Pancreas (tissue), 10 donors: ENCODE measurements at regions not wholly inside any gene's neighbourhood (a gene's known extent, or its start where the extent isn't known, plus 50 kb on each side); places are given as distances from the start of the nearest gene placed in this dataset.

ENCODE experiments used
- ATAC-seq, 4 donors: fragments of 200-7000 bp; cut with Tn5 transposase; one replicate each; pipeline versions ENCODE4 v1.8.0 to v1.9.1; 2020; ENCODE audit warnings: mild to moderate bottlenecking in 4 of 4, moderate library complexity in 4 of 4
- DNase-seq, 6 donors: peaks; one replicate each; pipeline ENCODE4 v3.0.0-alpha.2; 2020
- FAIRE-seq: peaks from 2 replicates; lab custom pipeline; 2012; peaks lifted over from hg19 to GRCh38; lab: Jason Lieb, UNC
- H3K27ac ChIP-seq, 4 donors: fragments of 200-600 bp; sonication (generic); 1 replicate in 3 of 4; 2 replicates in 1 of 4; pipeline versions ENCODE4 v1.5.0 to v1.8.0; 2020
- H3K27me3 ChIP-seq, 4 donors: fragments of 200-600 bp; one replicate each; pipeline ENCODE4 v1.8.0; 2021
- H3K36me3 ChIP-seq, 3 donors: fragments of 200-600 bp; sonication (generic) in 1 of 3; one replicate each; pipeline versions ENCODE4 v1.5.0 to v1.8.0; 2020 to 2021
- H3K4me1 ChIP-seq, 3 donors: fragments of 200-600 bp; one replicate each; pipeline ENCODE4 v1.8.0; 2021
- H3K4me3 ChIP-seq, 4 donors: fragments of 200-600 bp; sonication (generic) in 2 of 4; one replicate each; pipeline versions ENCODE4 v1.5.0 to v1.8.0; 2020 to 2021
- H3K9me3 ChIP-seq, 4 donors: fragments of 200-600 bp; one replicate each; pipeline ENCODE4 v1.8.0; 2021
- WGBS, 2 donors: extraction: QIAGEN DNeasy Blood & Tissue Kit; methylation state at CpG; one replicate each; pipeline ENCODE4 v1.1.7; 2013; 5-methylcytosine and 5-hydroxymethylcytosine counted together
- intact Hi-C, 3 donors: fragments of 100-400 bp; cut with DNase I; formaldehyde crosslinking; loops; one replicate each; pipeline versions ENCODE4 v1.11.1 to v1.14.2; 2022
- TF ChIP-seq, protein P1 (sequence below), 4 donors: fragments of 200-600 bp; sonication (generic) in 3 of 4; IDR thresholded peaks; one replicate each; pipeline versions ENCODE4 v1.5.0 to v1.8.0; 2021; ENCODE audit warnings: antibody characterized with exemption in 4 of 4
- donor health status: healthy with polysubstance abuse.
- donor health status: DM: no; HTN: no; CAD: no; lungs with moderate emphysema.
- donor health status: DM: no; HTN: no; CAD: no.
- donor health status: control.
- donor health status: control.
- donor health status: Bipolar disorder and iron deficiency.
- donor health status: DM: yes; HTN: yes; CAD: no.
- donor health status: DM: no; HTN: no; CAD: no.
- donor health status: DM: no; HTN: no; CAD: no.
- donor health status: DM: yes; HTN: yes; CAD: no.

DNA sequence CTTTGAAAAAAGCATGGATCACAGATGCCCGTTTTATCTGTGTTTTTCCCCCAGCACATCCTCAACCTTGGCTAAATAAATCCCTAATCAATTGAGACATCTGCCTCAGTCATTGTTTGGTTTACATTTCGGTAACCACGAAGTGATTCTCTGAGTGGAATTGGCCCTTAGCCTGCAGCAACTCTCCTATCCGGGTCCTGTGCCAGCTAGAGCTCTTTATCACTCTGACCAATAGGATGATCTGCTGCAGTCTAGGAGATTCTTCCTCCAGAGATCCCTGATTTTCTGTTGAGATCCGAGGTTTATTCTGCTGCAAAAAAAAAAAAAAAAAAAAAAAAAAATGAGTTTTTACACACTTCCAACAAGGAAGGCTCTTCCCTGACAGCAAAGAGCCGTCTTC, 137.3 kb downstream of the KCNA4 start:
- 34 to 52% methylated on average over 6 of the region's 6 CpGs for WGBS, 2 donors
- TF ChIP-seq, protein P1, sequence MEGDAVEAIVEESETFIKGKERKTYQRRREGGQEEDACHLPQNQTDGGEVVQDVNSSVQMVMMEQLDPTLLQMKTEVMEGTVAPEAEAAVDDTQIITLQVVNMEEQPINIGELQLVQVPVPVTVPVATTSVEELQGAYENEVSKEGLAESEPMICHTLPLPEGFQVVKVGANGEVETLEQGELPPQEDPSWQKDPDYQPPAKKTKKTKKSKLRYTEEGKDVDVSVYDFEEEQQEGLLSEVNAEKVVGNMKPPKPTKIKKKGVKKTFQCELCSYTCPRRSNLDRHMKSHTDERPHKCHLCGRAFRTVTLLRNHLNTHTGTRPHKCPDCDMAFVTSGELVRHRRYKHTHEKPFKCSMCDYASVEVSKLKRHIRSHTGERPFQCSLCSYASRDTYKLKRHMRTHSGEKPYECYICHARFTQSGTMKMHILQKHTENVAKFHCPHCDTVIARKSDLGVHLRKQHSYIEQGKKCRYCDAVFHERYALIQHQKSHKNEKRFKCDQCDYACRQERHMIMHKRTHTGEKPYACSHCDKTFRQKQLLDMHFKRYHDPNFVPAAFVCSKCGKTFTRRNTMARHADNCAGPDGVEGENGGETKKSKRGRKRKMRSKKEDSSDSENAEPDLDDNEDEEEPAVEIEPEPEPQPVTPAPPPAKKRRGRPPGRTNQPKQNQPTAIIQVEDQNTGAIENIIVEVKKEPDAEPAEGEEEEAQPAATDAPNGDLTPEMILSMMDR (IDR thresholded peaks at IDR 0.05): no peak
- H3K27ac ChIP-seq: no peak overlapping the region
- no peak overlapping the region for H3K4me3 ChIP-seq
- intact Hi-C loops: no loop called here
- no peaks in the 10 kb centered on the region for H3K36me3 ChIP-seq
- no peak for DNase-seq
- no peak for ATAC-seq
- no peak for FAIRE-seq
- H3K27me3 ChIP-seq: no peaks in the 10 kb centered on the region
- H3K4me1 ChIP-seq: no peaks in the 10 kb centered on the region
- H3K9me3 ChIP-seq: no peaks in the 10 kb centered on the region

DNA sequence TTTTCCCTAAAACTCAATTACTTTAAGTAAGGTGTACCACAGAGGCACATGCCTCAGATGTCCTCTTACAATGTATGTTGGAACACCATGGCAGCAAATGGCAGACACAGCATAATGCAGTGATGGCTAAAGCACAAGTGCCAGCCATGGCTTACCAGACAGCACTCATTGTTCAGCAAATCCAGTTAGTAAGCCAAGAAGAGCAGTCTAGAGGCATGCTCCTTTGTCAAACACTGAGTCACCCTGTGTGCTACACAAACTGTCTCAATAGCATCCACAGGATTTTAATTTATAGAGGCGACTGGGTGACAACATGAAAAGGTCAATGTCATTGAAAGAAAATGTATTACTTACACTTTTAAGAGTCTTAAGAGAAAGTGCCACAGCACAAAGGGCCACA, 140.6 kb downstream of the KCNA4 start:
- Histone ChIP-seq H3K4me3 (no peak overlapping the region), H3K9me3 (no peaks in the 10 kb centered on the region), H3K4me1 (no peaks in the 10 kb centered on the region), H3K27ac (no peak overlapping the region), H3K36me3 (no peaks in the 10 kb centered on the region), H3K27me3 (no peaks in the 10 kb centered on the region)
- DNase-seq (no peak), ATAC-seq (no peak), FAIRE-seq (no peak)
- WGBS, 2 donors: 27 to 51% methylated on average over 1 of the region's 1 CpG
- intact Hi-C loops: no loop called here
- TF ChIP-seq, protein P1 (IDR thresholded peaks at IDR 0.05): no peak

DNA sequence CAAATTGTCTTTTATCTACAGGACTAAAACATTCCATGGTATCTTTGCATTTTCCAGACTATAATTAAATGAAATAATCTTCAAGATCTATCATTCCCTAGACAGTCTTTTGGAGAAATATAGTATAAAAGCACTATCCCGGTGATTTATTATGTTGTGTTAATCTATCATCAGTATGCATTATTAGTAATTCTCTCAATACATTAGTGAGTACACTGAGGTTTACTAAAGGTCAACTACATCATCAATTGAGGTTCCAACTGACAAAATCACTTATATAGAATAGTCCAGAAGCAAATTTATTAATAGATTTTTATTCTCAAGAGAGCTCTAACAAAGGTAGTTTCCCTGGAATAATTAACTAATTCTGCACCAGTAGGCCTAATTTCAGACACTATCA, 169.6 kb downstream of the KCNA4 start:
- TF ChIP-seq, protein P1 (IDR thresholded peaks at IDR 0.05): no peak
- 79 to 84% methylated on average over 1 of the region's 1 CpG for WGBS, 2 donors
- Histone ChIP-seq H3K36me3 (no peaks in the 10 kb centered on the region), H3K9me3 (no peaks in the 10 kb centered on the region), H3K4me1 (no peaks in the 10 kb centered on the region), H3K27ac (no peak overlapping the region), H3K27me3 (no peaks in the 10 kb centered on the region), H3K4me3 (no peak overlapping the region)
- FAIRE-seq (no peak), DNase-seq (no peak), ATAC-seq (no peak)
- intact Hi-C loops: no loop called here

DNA sequence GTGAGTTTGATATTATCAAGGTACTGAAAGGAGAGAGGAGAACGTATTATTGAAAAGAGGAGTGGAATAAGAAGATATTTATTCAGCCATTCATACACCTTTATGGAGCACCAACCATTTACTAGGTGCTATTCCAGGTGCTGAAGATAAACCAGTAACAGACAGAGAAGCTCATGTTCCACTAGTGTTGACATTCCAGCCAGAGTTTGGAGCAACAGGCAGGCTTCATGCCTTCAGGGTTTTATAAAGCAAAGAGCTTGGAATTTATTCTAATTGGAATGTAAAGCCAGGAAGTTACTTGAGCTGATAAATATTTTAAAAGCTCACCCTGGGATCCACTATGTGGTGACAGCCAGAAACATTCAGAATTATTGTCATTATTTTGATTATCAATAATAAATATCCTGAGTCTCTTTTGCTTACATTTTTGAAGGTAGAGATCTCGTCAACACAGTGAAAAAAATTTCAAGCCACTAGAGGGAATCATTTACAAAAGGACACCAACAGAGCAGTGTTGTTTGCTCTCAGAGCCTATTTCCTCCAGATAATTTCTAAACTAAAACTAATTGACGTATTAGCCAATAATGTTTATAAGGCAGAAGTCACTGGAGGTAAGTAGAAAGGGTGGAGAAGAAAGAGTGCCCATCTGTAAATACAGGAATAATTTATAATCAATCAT, 172.0 kb downstream of the KCNA4 start:
- H3K4me3 ChIP-seq: no peak overlapping the region
- no peak for FAIRE-seq
- 20 to 36% methylated on average over 3 of the region's 3 CpGs for WGBS, 2 donors
- H3K27ac ChIP-seq: no peak overlapping the region
- TF ChIP-seq, protein P1 (IDR thresholded peaks at IDR 0.05): no peak
- no peak for ATAC-seq
- no peaks in the 10 kb centered on the region for H3K9me3 ChIP-seq
- H3K4me1 ChIP-seq: no peaks in the 10 kb centered on the region
- H3K36me3 ChIP-seq: no peaks in the 10 kb centered on the region
- intact Hi-C loops: no loop called here
- no peaks in the 10 kb centered on the region for H3K27me3 ChIP-seq
- DNase-seq: no peak

DNA sequence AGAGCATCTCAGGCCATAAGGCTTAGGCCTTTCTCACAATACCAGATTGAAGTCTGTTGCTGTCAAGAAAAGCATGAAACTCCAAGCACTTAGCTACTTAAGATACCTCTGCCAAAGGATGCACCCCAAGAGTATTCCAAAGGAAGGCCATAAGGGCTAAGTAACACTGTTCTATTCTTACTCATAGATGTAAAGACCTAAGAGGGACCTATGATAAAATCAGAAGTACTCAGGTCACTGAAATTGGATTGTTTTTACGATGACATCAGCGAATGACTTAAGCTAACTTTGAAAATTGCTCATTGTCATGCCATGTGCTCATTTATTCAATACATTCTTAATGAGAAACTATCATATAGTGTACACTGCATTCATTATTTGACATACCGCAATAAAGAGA, 172.8 kb downstream of the KCNA4 start:
- 60 to 83% methylated on average over 3 of the region's 3 CpGs for WGBS, 2 donors

More for the DNA sequence above, 172.8 kb downstream of the KCNA4 start:
- no peaks in the 10 kb centered on the region for H3K36me3 ChIP-seq
- DNase-seq: no peak
- no peak for ATAC-seq
- H3K27ac ChIP-seq: no peak overlapping the region
- intact Hi-C loops: no loop called here
- no peak for FAIRE-seq
- no peaks in the 10 kb centered on the region for H3K9me3 ChIP-seq
- H3K4me1 ChIP-seq: no peaks in the 10 kb centered on the region
- no peak overlapping the region for H3K4me3 ChIP-seq
- no peaks in the 10 kb centered on the region for H3K27me3 ChIP-seq
- TF ChIP-seq, protein P1 (IDR thresholded peaks at IDR 0.05): no peak
